Lower leg skin (tissue), 3 donors: ENCODE measurements at regions not wholly inside any gene's neighbourhood (a gene's known extent, or its start where the extent isn't known, plus 50 kb on each side); places are given as distances from the start of the nearest gene placed in this dataset.

ENCODE experiments used
- POLR2A ChIP-seq, 2 donors: fragments of 450-650 bp; IDR thresholded peaks; one replicate each; pipeline ENCODE4 v1.6.1; 2016 to 2017; ENCODE audit warnings: antibody characterized with exemption in 2 of 2, mild to moderate bottlenecking in 1 of 2, moderate library complexity in 1 of 2
- TF ChIP-seq, protein P1 (sequence below), 3 donors: fragments of 450-650 bp; IDR thresholded peaks; one replicate each; pipeline ENCODE4 v1.5.1; 2016; ENCODE audit warnings: antibody characterized with exemption in 3 of 3, mild to moderate bottlenecking in 3 of 3, moderate library complexity in 2 of 3

DNA sequence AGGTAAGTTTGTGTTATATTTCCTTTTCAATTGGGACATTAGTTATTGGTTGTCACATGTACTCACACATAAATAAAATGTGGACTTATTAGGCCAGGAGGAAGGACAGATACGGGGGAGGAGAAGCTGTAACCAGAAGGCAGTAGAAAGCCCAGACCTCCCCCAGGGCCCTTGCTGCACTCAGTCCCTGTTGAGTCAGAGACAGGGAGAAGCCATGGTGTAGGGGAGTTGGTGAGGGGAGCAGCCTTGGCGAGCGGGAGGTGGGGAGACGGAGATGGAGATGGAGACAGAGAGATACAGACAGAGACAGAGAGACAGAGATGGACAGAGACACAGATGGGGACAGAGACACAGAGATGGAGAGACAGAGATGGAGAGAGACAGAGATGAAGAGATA, 263.2 kb downstream of the DLL1 start:
- no peak for TF ChIP-seq POLR2A (IDR thresholded peaks at IDR 0.05)
- TF ChIP-seq, protein P1, sequence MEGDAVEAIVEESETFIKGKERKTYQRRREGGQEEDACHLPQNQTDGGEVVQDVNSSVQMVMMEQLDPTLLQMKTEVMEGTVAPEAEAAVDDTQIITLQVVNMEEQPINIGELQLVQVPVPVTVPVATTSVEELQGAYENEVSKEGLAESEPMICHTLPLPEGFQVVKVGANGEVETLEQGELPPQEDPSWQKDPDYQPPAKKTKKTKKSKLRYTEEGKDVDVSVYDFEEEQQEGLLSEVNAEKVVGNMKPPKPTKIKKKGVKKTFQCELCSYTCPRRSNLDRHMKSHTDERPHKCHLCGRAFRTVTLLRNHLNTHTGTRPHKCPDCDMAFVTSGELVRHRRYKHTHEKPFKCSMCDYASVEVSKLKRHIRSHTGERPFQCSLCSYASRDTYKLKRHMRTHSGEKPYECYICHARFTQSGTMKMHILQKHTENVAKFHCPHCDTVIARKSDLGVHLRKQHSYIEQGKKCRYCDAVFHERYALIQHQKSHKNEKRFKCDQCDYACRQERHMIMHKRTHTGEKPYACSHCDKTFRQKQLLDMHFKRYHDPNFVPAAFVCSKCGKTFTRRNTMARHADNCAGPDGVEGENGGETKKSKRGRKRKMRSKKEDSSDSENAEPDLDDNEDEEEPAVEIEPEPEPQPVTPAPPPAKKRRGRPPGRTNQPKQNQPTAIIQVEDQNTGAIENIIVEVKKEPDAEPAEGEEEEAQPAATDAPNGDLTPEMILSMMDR (IDR thresholded peaks at IDR 0.05), result no peak
